CD4-positive, alpha-beta T cell treated with Interleukin-17A for 4 hours (primary cell): ENCODE measurements at regions not wholly inside any gene's neighbourhood (a gene's known extent, or its start where the extent isn't known, plus 50 kb on each side); places are given as distances from the start of the nearest gene placed in this dataset.

Experiments
- DNase-seq: peaks from one replicate; pipeline ENCODE4 v3.0.0-alpha.2; 2020; ENCODE audit warnings: mixed read lengths

DNA sequence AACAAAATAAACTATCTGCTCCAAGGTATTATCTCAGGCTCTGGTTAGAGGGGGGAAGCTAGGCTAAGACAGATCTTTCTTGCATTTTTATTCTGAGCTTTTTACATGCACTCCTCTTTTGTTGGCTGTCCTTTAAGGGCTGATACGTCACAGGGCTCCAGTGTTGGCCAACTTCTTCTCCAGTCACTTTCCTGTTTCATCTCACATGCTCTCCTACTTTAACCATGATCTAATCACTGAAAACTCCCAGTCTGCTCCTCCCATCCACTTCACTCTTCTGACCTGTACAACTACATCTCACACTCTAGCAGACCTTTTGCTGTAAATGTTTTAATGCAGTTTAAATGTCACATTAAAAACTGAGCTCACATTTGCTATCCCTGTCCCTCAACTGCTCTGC lies 510.0 kb upstream of the KLF12 start:
- no peak for DNase-seq

DNA sequence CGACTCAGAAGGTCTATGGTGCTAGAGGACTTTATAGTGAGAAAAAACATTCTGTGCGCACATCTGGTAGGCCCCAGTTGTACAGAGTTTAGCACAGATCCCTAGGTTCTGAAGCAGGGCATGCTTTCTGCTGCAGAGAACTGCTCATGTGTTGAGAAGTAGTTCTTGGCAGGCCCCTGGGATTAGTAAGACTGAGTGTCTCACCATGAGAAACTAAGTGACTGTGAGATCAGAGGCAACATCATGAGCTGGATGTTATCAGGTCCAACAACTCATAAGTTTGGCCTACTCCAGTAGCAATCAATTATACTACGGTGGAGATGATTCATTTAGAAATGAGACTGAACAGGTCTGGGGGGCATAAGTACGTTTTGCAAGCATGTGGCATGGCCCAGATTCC lies 507.4 kb upstream of the KLF12 start:
- DNase-seq: no peak

GRCh38 chr13:74633734-74634133 lies 499.5 kb upstream of the KLF12 start:
- DNase-seq: no peak

- DNase-seq: no peak
These were observed 495.8 kb upstream of the KLF12 start for GRCh38 chr13:74629985-74630384.

- DNase-seq: no peak
These were observed 491.3 kb upstream of the KLF12 start for GRCh38 chr13:74625541-74625940.

- no peak for DNase-seq
These were observed 489.6 kb upstream of the KLF12 start for GRCh38 chr13:74623761-74624160.

- no peak for DNase-seq
These were observed 488.1 kb upstream of the KLF12 start for GRCh38 chr13:74622284-74622683.

GRCh38 chr13:74620711-74621110 lies 486.5 kb upstream of the KLF12 start:
- no peak for DNase-seq

- DNase-seq: no peak
These were observed 486.1 kb upstream of the KLF12 start for GRCh38 chr13:74620308-74620707.

DNA sequence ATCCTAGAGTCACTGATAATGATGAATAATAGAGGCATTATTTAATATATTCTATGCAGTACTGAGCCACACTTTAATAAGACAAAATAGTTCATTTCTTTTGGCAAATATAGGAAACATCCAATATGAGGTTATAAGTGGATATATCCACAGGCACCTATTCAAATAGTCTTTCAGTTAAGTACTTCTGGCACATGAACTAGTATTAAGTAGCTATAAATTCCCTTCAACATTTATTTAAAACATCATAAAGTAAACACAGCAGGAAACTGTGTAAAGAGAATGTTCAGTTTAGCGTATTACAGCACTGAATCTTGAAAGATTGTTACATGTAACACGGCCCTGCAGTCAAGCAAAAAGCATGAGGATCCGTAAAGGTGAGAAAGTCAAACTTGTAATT lies 463.3 kb upstream of the KLF12 start:
- no peak for DNase-seq

DNA sequence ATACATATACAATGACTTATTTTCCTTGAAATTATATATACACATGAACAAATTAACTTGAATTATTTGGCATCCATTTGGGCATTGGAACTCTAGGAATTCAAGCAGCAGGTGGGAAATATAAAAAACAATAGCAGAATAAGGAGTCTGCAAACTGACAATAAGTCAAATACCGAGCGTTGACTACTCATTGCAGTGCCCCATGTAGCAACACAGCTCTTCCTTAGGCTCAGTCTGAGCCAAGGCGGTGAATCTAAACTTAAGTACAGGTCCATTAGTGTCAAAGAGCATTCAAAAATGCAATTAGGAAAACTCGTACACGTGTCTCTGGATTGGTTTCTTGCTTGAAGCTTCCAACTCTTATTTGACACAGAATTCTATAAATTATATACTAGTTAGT lies 462.5 kb upstream of the KLF12 start:
- no peak for DNase-seq

DNA sequence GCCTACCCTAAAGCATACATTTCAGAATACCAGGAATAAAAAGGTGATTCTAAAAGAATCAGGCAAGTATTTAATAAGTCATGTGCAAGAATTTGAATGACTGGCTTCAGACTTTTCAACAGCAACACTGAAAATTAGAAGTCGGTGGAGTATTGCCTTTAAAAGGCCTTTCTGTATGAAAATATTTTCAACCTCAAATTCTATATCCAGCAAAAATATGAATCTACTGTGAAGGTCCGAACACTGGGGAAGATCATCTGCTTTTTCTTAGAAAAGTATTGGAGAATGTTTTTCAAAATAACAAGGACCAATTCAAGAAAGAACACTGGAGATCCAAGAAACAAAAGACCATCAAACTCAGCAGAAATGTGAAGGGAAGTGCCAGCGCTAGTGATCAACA lies 459.5 kb upstream of the KLF12 start:
- no peak for DNase-seq

- DNase-seq: no peak
These were observed 452.6 kb upstream of the KLF12 start for GRCh38 chr13:74586847-74587246.

DNA sequence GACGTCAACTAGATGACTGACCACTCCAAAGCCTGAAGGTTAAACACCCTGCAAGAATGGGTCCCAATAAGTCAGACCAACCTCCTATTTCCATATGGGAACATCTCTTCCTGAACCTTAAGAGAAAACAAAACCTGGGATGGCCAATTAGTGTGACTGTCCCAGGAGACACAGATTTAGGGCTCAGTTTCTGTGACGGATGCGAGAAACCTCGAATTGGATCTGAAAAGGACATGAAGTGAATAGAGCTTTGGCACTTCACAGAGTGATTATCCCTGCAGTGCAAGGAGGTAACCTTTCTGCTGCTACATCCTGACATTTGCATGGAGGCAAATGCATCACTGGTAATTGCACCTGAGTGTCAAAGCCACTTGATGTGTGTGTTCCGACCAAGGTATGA lies 442.2 kb upstream of the KLF12 start:
- no peak for DNase-seq

DNA sequence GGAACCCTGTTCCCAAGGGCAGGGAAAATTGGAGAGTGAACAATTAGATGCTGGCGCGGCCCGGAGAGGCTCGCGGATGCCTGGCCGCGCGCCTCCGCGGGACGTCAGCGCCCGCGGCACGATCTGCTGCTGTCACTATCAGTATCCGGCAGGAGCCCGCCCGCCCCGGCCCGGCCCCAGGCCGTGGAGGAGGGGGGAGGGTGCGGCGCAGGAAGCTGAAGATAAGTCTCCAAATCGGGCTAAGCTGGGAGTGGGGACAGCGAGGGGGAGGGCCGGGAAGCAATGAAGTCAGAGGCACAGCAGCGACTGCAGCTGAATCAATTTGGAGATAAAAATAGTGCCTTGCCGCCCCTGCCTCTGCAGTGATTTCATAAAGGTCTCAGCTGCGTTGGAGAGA lies 441.5 kb upstream of the KLF12 start:
- peak; percentile 59 for DNase-seq

GRCh38 chr13:74574964-74575728 lies 440.9 kb upstream of the KLF12 start:
- DNase-seq: no peak

DNA sequence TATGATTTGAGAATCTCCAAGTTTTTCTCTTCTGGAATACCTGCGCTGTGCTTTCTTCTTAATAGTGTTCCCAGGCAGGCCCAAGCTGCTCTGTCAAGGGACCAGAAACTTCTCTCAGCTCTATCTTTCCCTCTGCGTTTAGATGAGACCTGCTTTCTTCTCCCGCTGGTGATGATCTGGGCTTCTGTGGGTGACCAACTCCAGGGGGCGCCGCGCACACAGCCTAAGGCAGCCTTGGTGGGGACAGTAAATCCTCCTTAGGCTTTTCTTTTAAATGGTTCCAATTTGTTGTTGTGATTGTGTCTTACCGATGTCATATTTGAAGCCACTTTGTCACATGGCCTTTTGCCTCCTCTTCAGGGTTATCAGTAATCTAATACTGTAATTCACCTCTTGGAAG lies 439.4 kb upstream of the KLF12 start:
- DNase-seq: no peak

- DNase-seq: no peak
These were observed 437.6 kb upstream of the KLF12 start for GRCh38 chr13:74571811-74572210.

DNA sequence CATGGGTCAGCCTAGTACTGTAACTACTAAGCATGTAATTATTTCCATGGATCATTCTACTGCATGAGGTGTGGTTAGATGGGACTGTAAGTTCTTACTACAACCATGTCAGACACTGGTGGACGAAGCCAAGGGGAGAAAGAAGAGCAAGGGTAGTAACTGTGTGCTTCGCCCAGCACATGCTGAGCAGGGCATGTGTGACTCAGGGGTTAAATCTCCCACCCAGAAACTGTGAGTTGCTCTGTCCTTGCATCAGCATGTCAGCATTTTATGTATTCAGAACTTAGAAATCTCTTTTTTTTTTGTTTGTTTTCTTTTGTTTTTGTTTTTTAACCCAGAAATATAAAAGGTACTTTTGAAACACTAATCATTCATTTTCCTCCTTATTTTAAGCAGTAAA lies 436.6 kb upstream of the KLF12 start:
- no peak for DNase-seq

GRCh38 chr13:74570046-74570445 lies 435.8 kb upstream of the KLF12 start:
- DNase-seq: no peak

DNA sequence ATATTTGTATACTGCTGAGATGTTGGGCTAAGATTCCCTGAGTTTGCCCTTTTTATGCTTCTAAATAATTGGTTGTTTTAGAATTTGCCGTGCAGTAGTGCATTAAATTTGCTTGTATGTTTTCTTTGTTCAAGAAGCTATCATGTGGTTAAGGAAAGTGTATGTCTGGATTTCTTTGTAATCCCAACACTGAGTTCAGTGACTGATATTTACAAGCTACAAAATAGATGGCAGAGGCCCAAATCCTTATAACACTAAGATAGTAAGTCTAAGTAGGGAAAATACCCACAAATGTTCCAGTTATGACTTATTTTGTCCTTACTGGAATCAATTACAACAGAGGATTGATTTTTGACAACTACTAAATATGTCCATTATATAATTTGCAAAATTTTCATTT lies 435.0 kb upstream of the KLF12 start:
- no peak for DNase-seq

DNA sequence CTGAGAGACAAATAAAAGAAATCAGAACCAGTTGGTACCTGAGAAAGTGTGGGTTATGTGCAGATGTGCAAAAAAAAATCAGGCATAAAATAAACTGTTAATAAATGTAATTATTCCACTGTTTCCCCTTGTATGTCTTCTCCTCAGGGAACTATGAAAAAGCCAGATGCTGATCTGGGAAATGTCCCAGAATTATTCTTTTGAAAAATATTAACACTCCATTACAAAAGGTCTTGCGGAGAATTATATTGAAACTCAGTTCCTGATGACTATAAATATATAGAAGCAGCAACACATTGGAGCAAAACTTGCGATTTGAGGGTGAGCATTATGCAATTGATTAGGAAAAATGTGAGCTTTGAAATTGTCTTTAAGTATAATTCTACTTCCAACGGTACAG lies 433.3 kb upstream of the KLF12 start:
- DNase-seq: no peak

- no peak for DNase-seq
These were observed 428.2 kb upstream of the KLF12 start for GRCh38 chr13:74562381-74562780.

DNA sequence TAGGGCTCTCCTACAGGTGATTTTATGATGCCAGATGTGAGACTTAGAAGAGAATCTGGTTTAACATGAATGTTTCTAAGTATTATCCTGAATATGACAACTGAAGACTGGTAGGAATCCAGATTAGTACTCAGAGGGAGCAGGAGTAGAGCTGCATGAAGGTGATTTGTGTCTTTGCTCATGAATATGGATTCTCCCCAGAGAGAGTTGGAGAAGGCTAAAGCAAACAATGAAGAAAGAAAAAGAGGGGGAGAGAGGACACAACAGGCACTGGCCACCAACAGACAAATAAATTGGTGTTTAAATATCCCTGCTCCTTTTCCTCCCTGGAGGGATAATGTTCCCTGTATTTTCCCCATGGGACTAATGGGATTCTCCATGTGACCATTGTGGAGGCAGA lies 427.0 kb upstream of the KLF12 start:
- no peak for DNase-seq

DNA sequence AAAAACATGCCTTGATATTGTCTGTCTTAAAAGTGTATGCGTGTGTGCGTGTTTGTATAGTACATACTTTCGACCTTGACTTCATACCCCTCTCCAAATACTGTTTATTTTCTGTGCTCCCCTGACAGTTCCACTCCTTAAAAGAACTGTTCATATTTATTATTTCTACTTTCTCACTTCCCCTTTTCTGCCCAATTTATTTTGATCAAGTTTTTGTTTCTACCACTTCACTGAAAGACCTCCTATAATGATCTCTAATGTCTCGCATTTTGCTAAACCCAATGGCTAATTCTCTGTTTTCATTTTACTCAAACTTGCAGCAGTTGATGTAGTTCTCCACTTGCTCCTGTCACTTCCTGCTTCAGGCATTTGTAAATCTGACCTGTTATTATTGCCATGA lies 426.1 kb upstream of the KLF12 start:
- DNase-seq: no peak

DNA sequence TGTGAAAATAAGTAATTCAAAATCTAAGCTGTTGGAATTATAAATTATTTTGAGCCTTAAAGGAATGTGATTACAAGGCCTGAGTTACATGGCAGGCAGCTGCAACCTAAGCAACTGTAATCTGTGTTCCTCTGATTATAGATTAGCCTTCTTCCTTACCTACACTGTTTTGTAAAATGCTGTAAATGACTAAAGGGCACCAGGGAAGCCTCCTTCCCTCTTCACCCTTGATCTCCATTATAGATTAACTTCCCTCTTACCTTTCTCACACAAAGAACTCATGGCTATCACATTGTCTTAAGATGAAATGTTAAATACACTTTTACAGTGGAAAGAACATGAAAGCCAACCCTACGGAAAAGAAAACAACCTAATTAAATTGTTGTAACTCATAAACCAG lies 423.7 kb upstream of the KLF12 start:
- no peak for DNase-seq
